ENCODE measurements at regions not wholly inside any gene's neighbourhood (a gene's known extent, or its start where the extent isn't known, plus 50 kb on each side); places are given as distances from the start of the nearest gene placed in this dataset.

DNA sequence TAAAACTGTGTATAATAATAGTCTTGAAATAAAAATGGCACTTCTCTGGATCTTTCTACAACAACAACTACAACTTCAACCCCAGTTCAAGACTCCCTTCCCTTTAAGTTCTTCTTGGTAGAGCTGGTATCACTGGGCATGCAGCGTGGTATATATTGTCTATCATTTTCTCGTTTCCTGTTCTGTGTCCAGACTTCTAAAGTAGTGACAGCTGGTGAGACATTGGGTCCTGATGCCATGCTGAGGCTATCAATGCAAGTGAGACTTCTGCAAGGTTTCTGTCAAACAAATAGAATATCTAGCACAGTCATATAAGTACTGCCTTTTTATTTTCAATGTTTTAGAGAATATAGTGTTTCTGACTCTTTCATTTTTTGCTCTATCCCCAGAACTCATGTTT lies 123.0 kb upstream of the GRIN3A start:
- H3K23ac ChIP-seq (ENCODE audit: insufficient read length): no peak overlapping the region
- no peak overlapping the region for H3K4me3 ChIP-seq (ENCODE audit: extremely low read depth in 1 of 4, insufficient read depth in 2 of 4, low read depth in 3 of 4, low read length in 4 of 4)
- no peaks in the 10 kb centered on the region for H3K79me1 ChIP-seq (ENCODE audit: low read depth, low read length)
- H4K5ac ChIP-seq (ENCODE audit: insufficient read length, low read depth, low read length): no peak overlapping the region
- H3K9me3 ChIP-seq (ENCODE audit: insufficient read depth in 2 of 2, low read depth in 1 of 2, low read length in 1 of 2): no peaks in the 10 kb centered on the region
- no peaks in the 10 kb centered on the region for H3K4me1 ChIP-seq (replicated peaks in 1 of 4; ENCODE audit: control insufficient read depth in 3 of 4, insufficient read depth in 4 of 4, low read length in 3 of 4)
- no peak overlapping the region for H3K14ac ChIP-seq (ENCODE audit: insufficient read length)
- no peak overlapping the region for H2BK5ac ChIP-seq (ENCODE audit: low read depth, low read length)
- H2BK12ac ChIP-seq (ENCODE audit: low read depth, low read length): no peak overlapping the region
- H2AFZ ChIP-seq (ENCODE audit: low read length): no peak overlapping the region
- no peak for FAIRE-seq
- H3K56ac ChIP-seq (replicated peaks; ENCODE audit: insufficient read length, low read depth, low read length): no peak overlapping the region
- ChIA-PET CTCF (ENCODE audit: partially characterized antibody) (no interaction called here), POLR2A (ENCODE audit: partially characterized antibody) (no interaction called here)
- H2AK5ac ChIP-seq (ENCODE audit: low read depth, low read length): no peak overlapping the region
- WGBS, 2 experiments (ENCODE audit: extremely low coverage in 1 of 2, insufficient coverage in 1 of 2, insufficient read length in 1 of 2, insufficient replicate concordance in 2 of 2, low coverage in 1 of 2, low lambda C conversion rate in 2 of 2, missing lambda C conversion rate in 1 of 2): 98% methylated on average over 2 of the region's 2 CpGs; no CpG with 5 or more reads in 1 of the 2 experiments
- H3K79me2 ChIP-seq (ENCODE audit: control insufficient read depth in 1 of 2, insufficient read depth in 2 of 2, low read length in 2 of 2): no peaks in the 10 kb centered on the region
- H3K36me3 ChIP-seq (ENCODE audit: control insufficient read depth in 2 of 4, insufficient read depth in 4 of 4, low read length in 3 of 4): no peaks in the 10 kb centered on the region
- no peak overlapping the region for H4K8ac ChIP-seq (ENCODE audit: extremely low read depth, insufficient read depth, low read length)
- no peak overlapping the region for H3K4me2 ChIP-seq (ENCODE audit: insufficient read depth in 1 of 2, low read depth in 2 of 2, low read length in 2 of 2)
- H3K27ac ChIP-seq (ENCODE audit: low read depth, low read length): no peak overlapping the region
- H4K20me1 ChIP-seq (replicated peaks in 1 of 2; ENCODE audit: control insufficient read depth in 1 of 2, insufficient read depth in 2 of 2, low read length in 2 of 2): no peaks in the 10 kb centered on the region
- H2BK120ac ChIP-seq (replicated peaks; ENCODE audit: low read depth, low read length): no peak overlapping the region
- H3K4ac ChIP-seq (replicated peaks; ENCODE audit: insufficient read length, low read depth, low read length): no peak overlapping the region
- no peak overlapping the region for H3K18ac ChIP-seq (ENCODE audit: extremely low read depth, low read length)
- H3K23me2 ChIP-seq (ENCODE audit: low read depth, low read length): no peaks in the 10 kb centered on the region
- DNase-seq (ENCODE audit: low read depth in 1 of 2, low spot score in 2 of 2): no peak
- no peak overlapping the region for H4K91ac ChIP-seq (replicated peaks; ENCODE audit: insufficient read length, low read length)
- H2BK20ac ChIP-seq (ENCODE audit: low read length): no peak overlapping the region
- no peak overlapping the region for H2BK15ac ChIP-seq (ENCODE audit: low read length)
- no peak overlapping the region for H3K9ac ChIP-seq (replicated peaks in 1 of 4; ENCODE audit: extremely low read depth in 1 of 4, low read depth in 3 of 4, low read length in 3 of 4)
- no peaks in the 10 kb centered on the region for H3K27me3 ChIP-seq (replicated peaks in 1 of 4; ENCODE audit: control insufficient read depth in 3 of 4, extremely low read depth in 1 of 4, insufficient read depth in 3 of 4, low read length in 3 of 4)
- TF ChIP-seq SP1 (IDR thresholded peaks at IDR 0.05; ENCODE audit: low read depth, low read length): no peak
- TF ChIP-seq, protein P1, sequence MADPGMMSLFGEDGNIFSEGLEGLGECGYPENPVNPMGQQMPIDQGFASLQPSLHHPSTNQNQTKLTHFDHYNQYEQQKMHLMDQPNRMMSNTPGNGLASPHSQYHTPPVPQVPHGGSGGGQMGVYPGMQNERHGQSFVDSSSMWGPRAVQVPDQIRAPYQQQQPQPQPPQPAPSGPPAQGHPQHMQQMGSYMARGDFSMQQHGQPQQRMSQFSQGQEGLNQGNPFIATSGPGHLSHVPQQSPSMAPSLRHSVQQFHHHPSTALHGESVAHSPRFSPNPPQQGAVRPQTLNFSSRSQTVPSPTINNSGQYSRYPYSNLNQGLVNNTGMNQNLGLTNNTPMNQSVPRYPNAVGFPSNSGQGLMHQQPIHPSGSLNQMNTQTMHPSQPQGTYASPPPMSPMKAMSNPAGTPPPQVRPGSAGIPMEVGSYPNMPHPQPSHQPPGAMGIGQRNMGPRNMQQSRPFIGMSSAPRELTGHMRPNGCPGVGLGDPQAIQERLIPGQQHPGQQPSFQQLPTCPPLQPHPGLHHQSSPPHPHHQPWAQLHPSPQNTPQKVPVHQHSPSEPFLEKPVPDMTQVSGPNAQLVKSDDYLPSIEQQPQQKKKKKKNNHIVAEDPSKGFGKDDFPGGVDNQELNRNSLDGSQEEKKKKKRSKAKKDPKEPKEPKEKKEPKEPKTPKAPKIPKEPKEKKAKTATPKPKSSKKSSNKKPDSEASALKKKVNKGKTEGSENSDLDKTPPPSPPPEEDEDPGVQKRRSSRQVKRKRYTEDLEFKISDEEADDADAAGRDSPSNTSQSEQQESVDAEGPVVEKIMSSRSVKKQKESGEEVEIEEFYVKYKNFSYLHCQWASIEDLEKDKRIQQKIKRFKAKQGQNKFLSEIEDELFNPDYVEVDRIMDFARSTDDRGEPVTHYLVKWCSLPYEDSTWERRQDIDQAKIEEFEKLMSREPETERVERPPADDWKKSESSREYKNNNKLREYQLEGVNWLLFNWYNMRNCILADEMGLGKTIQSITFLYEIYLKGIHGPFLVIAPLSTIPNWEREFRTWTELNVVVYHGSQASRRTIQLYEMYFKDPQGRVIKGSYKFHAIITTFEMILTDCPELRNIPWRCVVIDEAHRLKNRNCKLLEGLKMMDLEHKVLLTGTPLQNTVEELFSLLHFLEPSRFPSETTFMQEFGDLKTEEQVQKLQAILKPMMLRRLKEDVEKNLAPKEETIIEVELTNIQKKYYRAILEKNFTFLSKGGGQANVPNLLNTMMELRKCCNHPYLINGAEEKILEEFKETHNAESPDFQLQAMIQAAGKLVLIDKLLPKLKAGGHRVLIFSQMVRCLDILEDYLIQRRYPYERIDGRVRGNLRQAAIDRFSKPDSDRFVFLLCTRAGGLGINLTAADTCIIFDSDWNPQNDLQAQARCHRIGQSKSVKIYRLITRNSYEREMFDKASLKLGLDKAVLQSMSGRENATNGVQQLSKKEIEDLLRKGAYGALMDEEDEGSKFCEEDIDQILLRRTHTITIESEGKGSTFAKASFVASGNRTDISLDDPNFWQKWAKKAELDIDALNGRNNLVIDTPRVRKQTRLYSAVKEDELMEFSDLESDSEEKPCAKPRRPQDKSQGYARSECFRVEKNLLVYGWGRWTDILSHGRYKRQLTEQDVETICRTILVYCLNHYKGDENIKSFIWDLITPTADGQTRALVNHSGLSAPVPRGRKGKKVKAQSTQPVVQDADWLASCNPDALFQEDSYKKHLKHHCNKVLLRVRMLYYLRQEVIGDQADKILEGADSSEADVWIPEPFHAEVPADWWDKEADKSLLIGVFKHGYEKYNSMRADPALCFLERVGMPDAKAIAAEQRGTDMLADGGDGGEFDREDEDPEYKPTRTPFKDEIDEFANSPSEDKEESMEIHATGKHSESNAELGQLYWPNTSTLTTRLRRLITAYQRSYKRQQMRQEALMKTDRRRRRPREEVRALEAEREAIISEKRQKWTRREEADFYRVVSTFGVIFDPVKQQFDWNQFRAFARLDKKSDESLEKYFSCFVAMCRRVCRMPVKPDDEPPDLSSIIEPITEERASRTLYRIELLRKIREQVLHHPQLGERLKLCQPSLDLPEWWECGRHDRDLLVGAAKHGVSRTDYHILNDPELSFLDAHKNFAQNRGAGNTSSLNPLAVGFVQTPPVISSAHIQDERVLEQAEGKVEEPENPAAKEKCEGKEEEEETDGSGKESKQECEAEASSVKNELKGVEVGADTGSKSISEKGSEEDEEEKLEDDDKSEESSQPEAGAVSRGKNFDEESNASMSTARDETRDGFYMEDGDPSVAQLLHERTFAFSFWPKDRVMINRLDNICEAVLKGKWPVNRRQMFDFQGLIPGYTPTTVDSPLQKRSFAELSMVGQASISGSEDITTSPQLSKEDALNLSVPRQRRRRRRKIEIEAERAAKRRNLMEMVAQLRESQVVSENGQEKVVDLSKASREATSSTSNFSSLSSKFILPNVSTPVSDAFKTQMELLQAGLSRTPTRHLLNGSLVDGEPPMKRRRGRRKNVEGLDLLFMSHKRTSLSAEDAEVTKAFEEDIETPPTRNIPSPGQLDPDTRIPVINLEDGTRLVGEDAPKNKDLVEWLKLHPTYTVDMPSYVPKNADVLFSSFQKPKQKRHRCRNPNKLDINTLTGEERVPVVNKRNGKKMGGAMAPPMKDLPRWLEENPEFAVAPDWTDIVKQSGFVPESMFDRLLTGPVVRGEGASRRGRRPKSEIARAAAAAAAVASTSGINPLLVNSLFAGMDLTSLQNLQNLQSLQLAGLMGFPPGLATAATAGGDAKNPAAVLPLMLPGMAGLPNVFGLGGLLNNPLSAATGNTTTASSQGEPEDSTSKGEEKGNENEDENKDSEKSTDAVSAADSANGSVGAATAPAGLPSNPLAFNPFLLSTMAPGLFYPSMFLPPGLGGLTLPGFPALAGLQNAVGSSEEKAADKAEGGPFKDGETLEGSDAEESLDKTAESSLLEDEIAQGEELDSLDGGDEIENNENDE (IDR thresholded peaks at IDR 0.05; ENCODE audit: insufficient replicate concordance, low read length): no peak

Data from H1 (cell line).